SW 1271 (cell line): ENCODE measurements at regions not wholly inside any gene's neighbourhood (a gene's known extent, or its start where the extent isn't known, plus 50 kb on each side); places are given as distances from the start of the nearest gene placed in this dataset.

Source experiments
- DNase-seq, 2 experiments: peaks; one replicate each; lab custom pipeline; 2025; lab: John Stamatoyannopoulos, UW

DNA sequence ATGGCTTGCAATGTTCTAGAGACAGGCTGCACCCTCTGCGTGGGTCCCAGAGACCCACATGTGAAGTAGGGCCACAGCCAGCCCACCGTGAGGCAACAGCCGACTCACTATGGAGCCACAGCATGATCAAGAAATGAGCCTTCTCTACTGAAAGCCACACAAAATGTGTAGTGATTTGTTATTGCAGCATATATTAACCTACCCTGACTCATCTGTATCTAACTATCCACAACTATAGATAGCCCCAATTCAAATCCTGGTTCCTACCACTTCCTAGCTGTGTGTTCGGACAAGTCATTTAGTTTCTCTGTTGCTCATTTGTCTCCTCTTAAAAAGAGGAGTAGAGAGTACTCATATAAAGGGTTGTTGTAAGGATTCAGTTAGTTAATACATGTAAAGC, 1152.3 kb downstream of the BCL11B start:
- no peak for DNase-seq

- no peak for DNase-seq
Observed at GRCh38 chr14:98120831-98121464, 1151.0 kb downstream of the BCL11B start.

DNA sequence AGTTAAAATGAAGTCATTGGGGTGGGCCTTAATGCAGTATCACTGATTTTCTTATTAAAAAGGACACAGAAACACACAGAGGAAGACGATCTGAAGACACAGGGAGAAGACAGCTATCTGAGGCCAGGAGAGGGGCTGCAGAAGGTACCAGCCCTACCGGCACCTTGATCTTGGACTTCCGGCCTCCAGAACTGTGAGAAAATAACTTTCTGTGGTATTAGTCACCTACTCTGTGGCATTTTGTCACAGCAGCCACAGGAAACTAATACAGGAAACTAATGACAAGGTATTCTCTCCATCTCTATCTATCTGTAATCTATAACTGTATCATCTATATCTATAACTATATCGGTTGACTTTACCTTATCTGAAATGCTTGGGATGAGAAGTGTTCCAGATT, 1149.5 kb downstream of the BCL11B start:
- no peak for DNase-seq

DNA sequence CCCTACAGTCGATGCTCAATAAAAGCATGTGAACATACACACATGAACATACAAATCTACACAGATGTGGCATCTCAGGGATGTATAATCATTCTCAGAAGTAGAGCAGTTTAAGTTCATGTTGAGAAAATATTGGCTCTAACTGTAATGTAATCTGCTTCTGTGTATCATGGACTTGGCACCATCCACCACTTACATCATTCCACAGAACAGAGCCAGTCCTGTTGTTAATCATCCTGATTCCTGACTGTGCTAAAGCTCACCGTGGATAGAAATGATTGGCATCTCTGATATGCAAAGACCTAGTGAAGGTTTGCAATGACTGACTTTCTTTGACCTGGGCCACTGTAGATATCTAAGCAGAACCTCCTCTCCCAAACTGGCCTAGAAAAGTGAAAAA, 1141.3 kb downstream of the BCL11B start:
- no peak for DNase-seq

DNA sequence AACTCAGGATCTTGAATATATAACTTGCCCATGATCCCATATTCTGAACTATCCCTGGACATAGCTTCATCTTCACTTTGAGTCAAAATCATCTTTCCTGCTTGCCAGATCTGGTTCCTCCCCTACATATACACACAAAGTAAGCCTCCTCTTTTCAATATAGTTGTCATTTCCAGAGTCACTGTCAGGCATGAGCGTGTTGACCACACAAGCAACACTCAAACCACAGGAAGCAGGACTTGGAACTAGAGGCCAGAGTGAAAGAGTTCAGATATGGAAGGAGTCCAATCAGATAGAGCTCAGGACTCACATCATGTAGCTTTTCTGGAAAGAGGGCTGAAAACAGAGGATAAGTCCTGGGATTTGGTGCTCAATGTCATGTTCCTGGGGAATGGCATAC, 1140.6 kb downstream of the BCL11B start:
- no peak for DNase-seq

DNA sequence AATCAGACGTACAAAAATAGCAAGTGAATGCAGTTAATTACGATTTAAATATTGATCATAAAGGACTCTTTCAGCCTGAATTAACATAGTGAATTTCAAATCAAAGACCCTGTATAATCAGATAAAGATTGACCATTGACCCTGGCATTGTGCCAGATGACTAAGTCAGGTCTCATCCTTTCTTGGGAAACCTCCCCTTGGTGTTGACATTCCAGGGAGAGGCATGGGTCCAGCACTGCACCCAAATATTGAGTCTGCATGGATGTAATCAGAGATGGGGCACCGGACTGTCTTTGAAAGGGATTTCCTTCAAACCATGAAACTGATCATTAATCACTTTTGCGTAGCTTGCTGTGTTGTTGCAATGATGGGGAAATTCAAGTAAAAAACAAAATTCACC, 1138.2 kb downstream of the BCL11B start:
- no peak for DNase-seq

DNA sequence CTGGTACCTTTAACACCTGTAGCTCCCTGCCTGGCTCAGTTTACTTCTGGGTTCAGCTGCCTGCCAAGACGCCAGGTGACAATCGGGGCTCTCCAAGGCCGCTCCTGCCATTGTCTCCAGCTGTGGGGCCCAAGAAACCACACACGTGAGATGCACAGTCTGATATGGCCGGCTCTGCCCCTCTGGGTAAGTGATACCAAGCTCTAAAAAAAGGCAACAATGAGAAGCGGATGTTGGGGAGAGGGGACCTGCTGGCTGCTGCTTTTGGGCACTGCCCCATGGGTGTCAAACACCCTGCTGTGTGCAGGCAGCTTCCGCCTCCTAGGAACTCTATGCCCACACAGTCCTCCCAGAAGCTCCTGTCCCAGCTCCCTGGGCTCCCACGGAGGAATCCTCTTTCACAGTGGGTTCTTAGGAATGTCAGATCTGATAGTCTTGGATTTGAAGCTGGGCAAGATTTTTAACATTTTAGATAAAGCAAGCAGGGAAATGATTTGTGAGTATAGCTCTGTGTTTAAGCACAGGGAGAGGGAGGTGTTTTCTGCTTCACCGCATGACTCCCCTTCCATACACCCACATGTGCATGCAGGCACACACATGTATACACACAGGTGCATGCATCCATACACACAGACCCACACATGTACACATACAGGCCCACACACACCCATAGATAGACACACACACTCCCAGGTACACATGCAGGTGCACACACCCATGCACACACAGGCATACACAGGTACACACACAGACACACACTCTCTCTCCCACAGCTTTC, 1135.8 kb downstream of the BCL11B start:
- DNase-seq = no peak

DNA sequence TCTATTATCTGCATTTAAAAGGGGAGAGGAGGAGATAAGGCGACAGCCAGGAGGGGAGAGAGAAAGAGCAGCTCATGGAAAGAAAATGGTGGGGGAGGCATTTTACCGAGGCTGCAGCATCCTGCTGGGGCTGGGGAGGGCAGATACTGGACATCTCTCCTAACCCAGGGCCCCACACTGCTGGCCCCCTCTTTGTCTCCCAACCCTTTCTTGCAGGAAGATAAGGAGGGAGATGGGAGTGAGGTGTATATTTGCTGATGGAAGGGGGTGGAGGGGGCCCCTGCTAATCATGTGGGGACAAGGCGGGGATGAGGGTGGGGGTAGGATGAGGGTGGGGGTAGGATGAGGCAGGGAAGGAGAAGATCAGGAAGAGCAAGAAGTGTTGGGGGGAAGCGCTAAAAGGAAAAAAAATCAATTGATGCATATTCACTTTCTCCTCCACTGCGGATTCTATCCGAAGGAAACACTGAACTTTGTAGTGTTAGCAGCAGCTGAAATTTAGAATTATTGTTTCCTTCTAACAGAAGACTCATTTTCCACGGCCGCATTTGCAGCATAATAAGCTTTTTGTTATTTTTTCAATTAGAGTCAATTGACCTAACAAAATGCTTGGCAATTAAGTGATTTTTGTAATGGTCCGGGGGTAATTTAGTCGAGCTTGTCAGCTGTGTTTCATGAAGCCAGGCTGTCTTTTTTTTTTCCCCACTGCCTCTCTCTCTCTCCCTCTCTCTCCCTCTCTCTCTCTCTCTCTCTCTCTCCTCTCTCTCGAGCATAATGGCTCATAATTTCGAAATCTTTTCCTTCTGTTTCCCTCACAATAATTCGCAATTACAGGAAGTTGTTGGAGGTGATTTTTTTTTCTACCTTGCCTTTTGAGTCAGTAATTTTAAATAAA, 1134.6 kb downstream of the BCL11B start:
- no peak for DNase-seq

DNA sequence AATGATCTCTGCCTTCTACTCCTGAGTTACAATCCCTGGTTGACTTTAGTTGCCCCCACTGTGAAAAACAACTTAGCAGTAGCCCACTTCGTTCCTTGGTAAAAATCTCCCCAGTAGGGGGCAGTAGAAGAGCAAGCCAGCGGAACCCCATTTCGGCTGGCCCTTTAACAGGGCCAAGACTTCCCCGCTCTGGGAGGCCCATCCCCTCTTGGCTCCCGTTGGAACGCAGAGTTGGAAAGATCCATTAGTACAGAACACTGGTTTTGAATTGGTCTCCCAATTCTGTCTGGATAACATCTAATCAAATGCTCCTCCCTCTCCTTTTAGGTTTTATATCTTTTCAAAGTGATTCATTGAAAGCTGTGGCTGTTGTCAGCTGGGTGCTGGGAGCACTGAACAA, 1133.3 kb downstream of the BCL11B start:
- DNase-seq = no peak

DNA sequence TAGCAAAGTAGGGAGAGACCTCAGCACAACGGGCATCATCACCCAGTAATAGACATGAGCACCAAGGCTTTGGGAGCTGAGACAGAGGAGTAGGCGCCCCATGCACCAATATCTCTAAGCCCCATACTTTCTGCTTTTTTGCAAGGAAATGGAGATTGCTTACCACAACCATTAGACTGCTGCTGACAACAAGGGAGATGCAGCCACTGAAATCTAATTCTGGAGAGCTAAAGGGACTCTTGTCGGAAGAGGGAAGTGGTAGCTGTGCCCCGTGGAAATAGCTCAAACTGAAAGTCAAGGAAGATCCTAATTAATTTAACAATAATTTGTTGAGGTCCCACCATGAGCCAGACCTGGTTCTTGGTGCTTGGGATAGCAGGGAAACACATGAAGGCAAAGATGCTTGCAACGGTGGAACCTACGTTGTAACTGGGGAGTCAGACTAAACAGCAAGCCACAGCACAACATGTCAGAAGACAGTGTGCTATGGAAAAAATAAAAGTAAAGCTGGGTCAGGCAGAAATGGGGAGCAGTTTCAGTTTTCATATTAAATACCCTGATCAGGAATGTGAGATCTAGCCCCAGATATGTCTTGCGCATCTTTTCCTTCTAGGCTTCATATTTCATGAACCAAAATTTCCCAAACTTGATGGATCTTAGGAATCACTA, 1131.0 kb downstream of the BCL11B start:
- DNase-seq = no peak

DNA sequence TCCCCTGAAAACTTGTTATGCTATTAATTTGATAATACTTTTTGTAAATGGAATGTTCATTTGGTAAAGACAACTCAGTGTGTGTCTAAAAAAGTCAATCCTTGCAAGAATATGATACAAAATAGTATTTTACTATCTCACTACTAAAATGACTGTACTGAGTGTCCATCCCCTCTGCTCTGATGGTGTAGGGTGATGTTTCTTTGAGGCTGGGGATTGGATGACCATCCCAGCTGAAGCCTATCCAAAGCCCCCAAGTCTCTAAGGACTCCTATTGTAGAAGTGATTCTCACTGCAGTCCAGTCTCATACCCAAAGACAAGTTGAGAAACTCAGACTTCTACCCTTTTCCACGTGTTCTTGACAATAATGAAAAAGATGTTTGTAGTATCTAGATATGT, 1128.4 kb downstream of the BCL11B start:
- DNase-seq = no peak

DNA sequence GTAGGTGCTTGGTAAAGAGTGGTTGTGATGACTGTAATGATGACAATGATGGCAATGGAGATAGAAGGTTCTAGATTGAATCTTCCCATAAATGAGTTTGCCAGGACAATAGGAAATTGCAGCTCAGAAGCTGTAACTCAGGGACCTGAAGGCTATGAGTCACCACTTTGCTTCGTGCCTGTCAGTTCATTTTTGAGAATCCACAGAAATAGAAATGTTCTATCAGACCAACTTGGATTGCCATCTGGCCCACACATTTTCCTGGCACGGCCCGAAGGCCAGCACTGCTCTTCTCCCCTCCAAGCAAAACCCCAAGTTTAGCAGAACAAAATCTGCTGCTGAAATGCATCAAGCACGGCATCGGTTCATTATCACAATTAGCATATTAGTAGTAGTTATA, 1127.0 kb downstream of the BCL11B start:
- DNase-seq = no peak

DNA sequence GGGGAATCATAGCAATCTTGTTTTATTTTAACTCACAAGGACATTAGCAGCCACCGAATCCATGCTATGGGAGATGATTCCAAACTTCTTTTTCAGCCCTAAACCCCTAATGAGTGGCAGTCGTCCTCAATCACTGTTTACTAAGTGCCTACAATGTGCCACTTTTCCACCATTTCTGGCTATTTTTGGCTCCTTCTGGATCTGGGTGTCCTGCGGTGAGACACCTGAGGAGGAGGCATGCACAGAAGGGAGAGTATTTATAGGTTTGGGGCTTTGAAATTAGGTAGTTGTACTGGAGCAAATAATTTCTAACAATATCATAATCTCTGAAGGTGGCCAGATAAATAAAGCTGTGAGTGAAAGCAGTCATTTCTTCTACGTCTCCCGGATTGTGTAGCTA, 1125.6 kb downstream of the BCL11B start:
- DNase-seq = no peak

GRCh38 chr14:98154254-98154653, 1117.7 kb downstream of the BCL11B start:
- DNase-seq = no peak

DNA sequence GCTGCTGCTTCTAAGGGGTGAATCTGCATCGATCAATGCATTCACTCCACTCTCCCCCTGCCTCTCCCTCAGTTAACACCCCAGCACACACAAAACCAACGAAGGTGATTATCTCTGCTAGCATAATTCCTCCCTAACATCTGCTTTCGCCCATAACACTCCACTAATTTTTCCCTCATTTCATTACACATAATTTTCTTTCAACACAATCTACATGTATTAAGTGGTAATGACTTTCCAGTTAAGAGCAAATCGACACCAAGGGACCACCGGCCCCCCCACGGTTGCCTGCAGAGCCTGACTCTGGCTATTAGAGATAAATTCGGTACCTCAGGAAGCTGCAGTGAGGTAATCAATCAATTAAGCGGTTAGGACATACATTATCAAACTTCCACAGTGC, 1115.6 kb downstream of the BCL11B start:
- no peak for DNase-seq

- no peak for DNase-seq
Observed at GRCh38 chr14:98160901-98161300, 1111.1 kb downstream of the BCL11B start.

DNA sequence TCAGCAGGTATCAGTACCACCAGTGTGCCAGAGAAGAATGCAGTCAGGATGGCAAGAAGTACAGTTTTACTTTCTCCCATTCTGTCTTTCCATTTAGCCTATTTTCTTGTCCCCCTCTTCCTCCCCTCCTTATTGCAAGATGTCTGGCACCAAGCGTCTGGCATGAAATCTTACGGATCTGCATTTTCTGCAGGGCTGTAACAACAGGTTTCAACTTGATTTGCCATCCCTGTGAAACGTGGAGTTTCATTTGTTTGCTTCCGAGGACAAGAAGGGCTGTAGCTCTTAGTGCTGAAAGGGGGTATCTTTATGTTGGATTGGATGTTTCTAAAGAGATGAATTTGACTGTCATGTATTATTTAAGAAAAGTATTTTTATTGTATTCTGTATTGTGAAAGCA, 1110.6 kb downstream of the BCL11B start:
- no peak for DNase-seq

GRCh38 chr14:98162856-98163805, 1108.9 kb downstream of the BCL11B start:
- DNase-seq = no peak

- DNase-seq = no peak
Observed at GRCh38 chr14:98163873-98164272, 1108.1 kb downstream of the BCL11B start.

DNA sequence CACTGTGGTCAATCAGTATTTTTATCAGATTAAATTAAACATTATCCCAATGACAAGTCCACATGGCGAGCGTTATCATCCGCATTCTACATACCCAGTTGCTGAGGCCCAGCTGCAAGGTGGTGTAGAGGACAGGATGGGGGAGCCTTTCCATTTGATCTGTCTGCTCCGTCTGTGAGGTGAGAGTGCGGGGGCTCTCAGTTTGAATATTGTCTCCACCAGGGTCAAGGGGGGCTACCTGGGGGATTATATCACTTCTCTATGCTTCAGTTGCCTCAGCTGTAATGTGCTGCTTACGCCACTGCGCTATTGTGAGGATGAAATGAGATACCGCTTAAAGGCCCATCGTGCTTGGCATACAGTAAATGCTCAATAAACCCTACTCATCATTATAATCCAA, 1106.0 kb downstream of the BCL11B start:
- no peak for DNase-seq

DNA sequence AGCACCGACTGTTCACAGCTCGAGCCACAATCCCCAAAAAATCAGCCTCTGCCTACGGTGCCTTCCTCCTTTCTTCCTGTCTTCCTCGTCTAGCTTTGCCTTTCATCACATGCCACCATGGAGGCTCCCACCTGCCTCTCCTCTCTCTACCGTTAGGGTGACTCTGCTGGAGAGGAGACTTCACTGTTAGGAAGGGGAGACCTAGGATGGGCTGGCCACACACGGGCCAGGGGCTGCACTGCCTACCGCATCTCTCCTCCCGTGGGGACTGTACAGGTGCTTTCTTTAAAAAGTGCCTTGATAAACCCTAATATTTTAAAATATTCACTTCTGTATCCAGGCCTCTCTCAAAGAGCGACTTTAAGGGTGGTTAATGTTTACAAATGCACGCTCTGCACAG, 1104.7 kb downstream of the BCL11B start:
- no peak for DNase-seq
